Endometrial microvascular endothelial cells (primary cell): ENCODE measurements at regions not wholly inside any gene's neighbourhood (a gene's known extent, or its start where the extent isn't known, plus 50 kb on each side); places are given as distances from the start of the nearest gene placed in this dataset.
"Not testable (repeated sequence)": the region's sequence is repeated elsewhere in the genome, so short reads cannot be mapped to it uniquely, and the experiment has no call there.

ENCODE experiments used
- in situ Hi-C: cut with HindIII; loops from 2 replicates; pipeline ENCODE4 v1.10.0; 2017; ENCODE audit warnings: low sequenced_read_pairs, low pct_unique_long_range_greater_than_20kb; ENCODE audit errors: inconsistent ontology term

GRCh38 chr15:46892621-46893160 is 824.6 kb upstream of the SEMA6D start:
- in situ Hi-C loops = no loop called here

- in situ Hi-C loops = no loop called here
Observed at GRCh38 chr15:46894644-46895043, 822.7 kb upstream of the SEMA6D start.

- in situ Hi-C loops = no loop called here
Observed at GRCh38 chr15:46897266-46897665, 820.0 kb upstream of the SEMA6D start.

GRCh38 chr15:46901001-46901400 is 816.3 kb upstream of the SEMA6D start:
- in situ Hi-C loops = no loop called here

DNA sequence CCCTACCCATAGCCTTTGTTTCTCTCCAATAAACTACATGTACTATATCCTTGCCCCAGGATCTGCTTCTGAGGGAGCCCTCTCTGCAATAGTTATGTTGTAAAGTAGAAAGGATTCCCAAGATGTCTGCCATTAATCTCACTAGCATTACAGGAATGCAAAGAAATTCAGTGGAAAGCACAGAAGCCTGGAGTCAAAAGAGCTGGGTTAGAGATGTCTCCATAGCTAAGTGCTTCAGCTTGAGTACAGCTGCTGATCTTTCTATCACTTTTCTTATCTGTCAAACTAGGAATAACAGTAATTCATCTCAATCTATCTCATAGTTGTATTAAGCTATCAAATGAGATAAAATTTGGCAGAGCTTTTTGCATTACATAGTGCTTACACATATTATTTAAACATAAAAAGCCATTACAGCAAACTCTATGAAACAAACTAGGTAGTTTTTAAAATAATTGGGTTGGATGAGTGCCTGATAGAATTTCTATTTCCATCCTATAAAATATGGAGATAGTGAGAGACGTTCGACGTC is 799.5 kb upstream of the SEMA6D start:
- in situ Hi-C loops = no loop called here

DNA sequence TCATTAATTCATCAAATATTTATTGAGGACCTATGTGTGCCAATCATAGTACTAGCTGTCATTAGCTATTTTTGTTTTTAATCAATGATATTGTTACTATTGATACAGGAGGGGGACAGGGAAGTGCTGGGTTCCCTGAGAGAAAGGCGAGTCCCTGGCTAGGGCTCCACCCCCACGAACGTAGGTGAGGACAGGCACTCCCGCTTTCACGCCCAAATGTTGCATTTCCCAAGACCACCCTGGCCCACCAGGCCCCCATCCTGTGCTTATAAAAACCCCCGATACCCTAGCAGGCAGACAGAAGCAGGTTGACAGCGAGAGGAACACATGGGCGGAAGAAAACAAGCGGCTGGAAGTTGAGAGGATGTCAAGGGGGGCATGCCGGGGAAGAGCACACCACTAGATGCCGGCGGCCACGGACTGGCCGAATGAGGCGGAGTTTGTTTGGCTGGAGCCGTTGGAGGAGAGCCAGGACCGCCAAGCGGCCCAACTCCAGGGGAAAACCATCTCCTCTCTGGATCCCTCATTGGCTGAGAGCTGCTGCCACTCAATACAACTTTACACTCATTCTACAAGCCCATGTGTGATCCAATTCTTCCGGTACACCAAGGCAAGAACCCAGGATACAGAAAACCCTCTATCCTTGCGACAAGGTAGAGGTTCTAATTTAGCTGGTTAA is 798.7 kb upstream of the SEMA6D start:
- in situ Hi-C loops = no loop called here

- in situ Hi-C loops = no loop called here
Observed at GRCh38 chr15:46921891-46922290, 795.4 kb upstream of the SEMA6D start.

DNA sequence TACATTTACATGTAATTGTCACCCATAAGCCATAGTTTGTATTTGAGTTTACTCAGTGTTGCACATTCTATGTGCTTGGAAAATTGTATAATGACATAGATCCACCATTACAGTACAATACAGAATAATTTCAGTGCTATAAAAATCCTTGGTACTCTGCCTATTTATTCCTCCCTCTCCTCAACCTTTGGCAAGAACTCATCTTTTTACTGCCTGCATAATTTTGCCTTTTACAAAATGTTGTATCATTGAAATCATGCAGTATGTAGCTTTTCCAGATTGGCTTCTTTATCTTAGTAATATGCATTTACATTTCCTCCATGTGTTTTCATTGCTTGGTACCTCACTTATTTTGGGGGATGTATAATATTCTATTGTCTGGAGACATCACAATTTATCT is 786.9 kb upstream of the SEMA6D start:
- in situ Hi-C loops = no loop called here

DNA sequence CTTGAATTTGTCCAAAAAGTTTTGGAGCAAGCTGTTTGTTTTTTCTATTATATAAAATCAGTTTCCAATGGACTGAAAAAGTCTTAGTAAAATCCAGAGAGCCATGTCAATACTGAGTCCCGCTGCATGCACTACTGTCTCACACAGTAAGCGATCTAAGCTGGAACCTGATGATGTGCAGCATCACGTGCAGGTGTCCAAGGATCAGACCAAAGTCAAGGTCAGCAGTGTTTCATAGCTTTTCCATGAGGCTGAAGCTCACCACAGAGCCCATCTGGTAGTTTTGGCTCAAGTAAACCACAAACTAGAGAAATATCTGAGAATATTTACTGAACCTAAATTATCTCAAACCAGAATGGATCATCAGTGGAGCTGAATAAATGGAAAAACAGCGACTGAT is 784.0 kb upstream of the SEMA6D start:
- in situ Hi-C loops = no loop called here

GRCh38 chr15:46934851-46935250 is 782.5 kb upstream of the SEMA6D start:
- in situ Hi-C loops = no loop called here

- in situ Hi-C loops = no loop called here
Observed at GRCh38 chr15:46938169-46938568, 779.1 kb upstream of the SEMA6D start.

GRCh38 chr15:46941241-46941640 is 776.1 kb upstream of the SEMA6D start:
- in situ Hi-C loops = no loop called here

GRCh38 chr15:46946953-46947352 is 770.4 kb upstream of the SEMA6D start:
- in situ Hi-C loops = no loop called here

DNA sequence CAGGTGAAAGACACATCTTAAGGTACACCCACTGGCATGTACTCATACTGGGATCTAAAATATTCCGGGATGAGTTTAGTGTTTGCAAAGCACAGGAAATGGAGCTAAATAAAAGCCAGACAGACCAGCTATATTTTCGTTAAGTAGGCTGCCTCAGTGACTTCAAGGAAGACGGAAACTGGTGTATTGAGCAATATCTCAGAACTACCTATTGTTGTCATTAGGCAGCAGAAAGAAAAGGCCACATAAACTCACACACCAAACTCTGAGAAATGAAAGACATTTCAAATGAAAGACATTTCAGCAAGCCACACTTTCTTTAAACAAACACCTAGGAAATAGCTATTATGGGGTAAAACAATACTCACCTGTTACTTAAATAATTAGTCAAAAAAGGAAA is 761.7 kb upstream of the SEMA6D start:
- in situ Hi-C loops = no loop called here

GRCh38 chr15:46956456-46956855 is 760.8 kb upstream of the SEMA6D start:
- in situ Hi-C loops = no loop called here

DNA sequence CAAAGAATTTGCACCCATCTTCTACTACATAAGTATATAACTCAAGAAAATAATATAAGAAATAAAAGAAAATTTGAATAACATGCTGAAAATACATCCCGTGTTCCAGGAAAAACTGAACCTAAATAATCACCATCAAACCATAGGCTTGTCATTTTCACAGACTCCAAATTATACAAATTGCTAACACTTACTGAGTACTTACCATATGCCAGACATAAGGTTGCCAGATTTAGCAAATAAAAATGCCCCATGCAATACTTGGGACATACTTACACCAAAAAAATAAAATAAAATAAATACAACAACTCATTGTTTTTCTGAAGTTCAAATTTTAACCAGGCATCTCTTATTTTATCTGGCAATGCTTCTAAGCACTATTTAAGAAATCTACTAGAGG is 760.4 kb upstream of the SEMA6D start:
- in situ Hi-C loops = no loop called here

DNA sequence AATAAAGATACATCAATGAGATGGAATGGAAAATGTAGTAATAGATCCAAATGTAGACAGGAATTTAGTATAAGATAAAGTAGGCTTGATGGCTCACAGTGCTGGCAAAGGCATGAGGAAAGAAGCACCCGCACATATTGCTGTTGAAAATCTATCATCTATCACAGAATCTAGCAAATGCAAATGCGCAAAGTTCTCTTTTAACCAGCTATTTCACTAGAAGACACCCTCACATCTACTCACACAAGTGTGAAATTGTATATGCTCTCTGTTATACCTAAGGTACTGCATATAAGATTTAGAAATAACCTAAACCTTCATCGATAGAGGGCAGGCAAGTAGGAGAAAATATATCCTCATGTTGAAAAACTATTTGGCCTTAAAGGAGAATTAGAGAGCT is 756.7 kb upstream of the SEMA6D start:
- in situ Hi-C loops = no loop called here

DNA sequence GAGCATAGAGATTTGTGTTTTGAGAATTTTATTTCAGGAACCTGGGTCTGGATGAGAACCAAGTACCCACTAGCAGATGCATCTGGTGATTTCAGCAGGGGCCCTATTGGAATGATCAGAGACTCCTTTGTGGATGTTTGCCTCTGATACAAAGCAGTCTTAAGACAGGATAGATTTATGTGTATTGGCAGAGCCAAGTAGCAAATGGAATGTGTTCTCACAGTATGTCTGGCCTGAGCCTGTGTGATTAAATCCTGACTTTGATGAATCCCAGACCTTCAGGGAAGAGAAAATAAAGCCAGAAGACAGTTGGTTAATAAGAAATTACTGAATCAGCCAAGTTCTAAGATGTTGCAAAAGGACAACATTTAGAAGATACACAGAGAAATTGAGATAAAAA is 755.5 kb upstream of the SEMA6D start:
- in situ Hi-C loops = no loop called here

GRCh38 chr15:46988055-46988454 is 729.2 kb upstream of the SEMA6D start:
- in situ Hi-C loops = not testable (repeated sequence)

GRCh38 chr15:46996359-46996758 is 720.9 kb upstream of the SEMA6D start:
- in situ Hi-C loops = no loop called here

DNA sequence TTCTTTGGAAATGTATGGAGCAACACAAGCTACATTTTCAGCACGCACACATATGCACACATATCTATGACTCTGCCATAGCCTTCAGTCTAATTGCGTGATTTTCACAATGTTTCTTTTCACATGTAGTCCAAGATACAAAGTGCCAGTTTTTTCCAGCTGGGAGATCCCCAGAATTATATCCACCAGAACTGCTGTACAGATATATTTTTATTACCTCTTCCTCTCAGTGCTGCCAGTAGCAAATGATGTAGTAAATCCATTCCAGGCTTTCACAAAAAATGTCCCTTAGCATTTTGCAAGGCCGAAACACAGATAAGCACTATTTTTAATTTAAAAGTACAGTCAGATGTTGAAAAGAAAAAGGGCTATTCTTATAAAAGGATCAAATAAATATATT is 719.8 kb upstream of the SEMA6D start:
- in situ Hi-C loops = no loop called here
